Ovary (tissue), 7 donors: ENCODE measurements at regions not wholly inside any gene's neighbourhood (a gene's known extent, or its start where the extent isn't known, plus 50 kb on each side); places are given as distances from the start of the nearest gene placed in this dataset.

ENCODE experiments used
- DNase-seq, 5 donors: peaks; one replicate each; pipeline ENCODE4 v3.0.0-alpha.2; 2019 to 2020
- H3K27ac ChIP-seq, 2 donors: fragments of 200-600 bp; one replicate each; pipeline versions ENCODE4 v1.5.1 to v1.8.0; 2019 to 2022
- H3K27me3 ChIP-seq: fragments of 200-600 bp; one replicate; pipeline ENCODE4 v1.8.0; 2022
- H3K36me3 ChIP-seq: fragments of 200-600 bp; sonication (generic); one replicate; pipeline ENCODE4 v1.5.1; 2019
- H3K4me1 ChIP-seq: one replicate; pipeline ENCODE4 v1.8.1; 2013; ENCODE audit warnings: mild to moderate bottlenecking, moderate library complexity; ENCODE audit not compliant: insufficient read depth
- H3K4me3 ChIP-seq: fragments of 200-600 bp; sonication (generic); one replicate; pipeline ENCODE4 v1.5.1; 2017
- H3K9me3 ChIP-seq, 2 donors: fragments of 200-600 bp in 1 of 2; sonication (generic) in 1 of 2; one replicate each; pipeline versions ENCODE4 v1.5.1 to v1.8.1; 2013 to 2019; ENCODE audit warnings: mild to moderate bottlenecking in 1 of 2, moderate library complexity in 1 of 2
- EP300 ChIP-seq: sonication (generic); formaldehyde crosslinking; IDR thresholded peaks from one replicate; pipeline ENCODE4 v1.6.1; 2017; ENCODE audit warnings: antibody characterized with exemption
- POLR2A ChIP-seq: fragments of 450-650 bp; IDR thresholded peaks from one replicate; pipeline ENCODE4 v1.6.1; 2017; ENCODE audit warnings: antibody characterized with exemption, mild to moderate bottlenecking, moderate library complexity
- WGBS, 3 donors: extraction: QIAGEN DNeasy Blood & Tissue Kit in 1 of 3; methylation state at CpG; one replicate each; pipeline versions ENCODE4 v1.1.5 to v1.1.7; 2013 to 2017; 5-methylcytosine and 5-hydroxymethylcytosine counted together
- intact Hi-C, 4 donors: fragments of 100-400 bp; cut with DNase I; formaldehyde crosslinking; loops; one replicate each; pipeline versions ENCODE4 v1.11.0 to v1.15.1; 2022 to 2023
- TF ChIP-seq, protein P1 (sequence below), 3 donors: fragments of 450-650 bp in 2 of 3; fragments of 200-600 bp in 1 of 3; IDR thresholded peaks; one replicate each; pipeline versions ENCODE4 v1.5.1 to v1.8.0; 2016 to 2022; ENCODE audit warnings: antibody characterized with exemption in 3 of 3, mild to moderate bottlenecking in 1 of 3
- donor health status: DM: no; HTN: no; CAD: no; lungs with moderate emphysema.
- donor health status: DM: no; HTN: no; CAD: no.
- donor health status: Bipolar disorder and iron deficiency.
- donor health status: DM: no; HTN: no; CAD: no.
- donor health status: DM: yes; HTN: yes; CAD: no.

- intact Hi-C loops: no loop called here
- 64 to 80% (median 66%) methylated on average over 21 of the region's 21 CpGs for WGBS, 3 donors
- H3K36me3 ChIP-seq: no peaks in the 10 kb centered on the region
- no peak overlapping the region for H3K27ac ChIP-seq
- TF ChIP-seq POLR2A (no peak), EP300 (no peak)
- TF ChIP-seq, protein P1, sequence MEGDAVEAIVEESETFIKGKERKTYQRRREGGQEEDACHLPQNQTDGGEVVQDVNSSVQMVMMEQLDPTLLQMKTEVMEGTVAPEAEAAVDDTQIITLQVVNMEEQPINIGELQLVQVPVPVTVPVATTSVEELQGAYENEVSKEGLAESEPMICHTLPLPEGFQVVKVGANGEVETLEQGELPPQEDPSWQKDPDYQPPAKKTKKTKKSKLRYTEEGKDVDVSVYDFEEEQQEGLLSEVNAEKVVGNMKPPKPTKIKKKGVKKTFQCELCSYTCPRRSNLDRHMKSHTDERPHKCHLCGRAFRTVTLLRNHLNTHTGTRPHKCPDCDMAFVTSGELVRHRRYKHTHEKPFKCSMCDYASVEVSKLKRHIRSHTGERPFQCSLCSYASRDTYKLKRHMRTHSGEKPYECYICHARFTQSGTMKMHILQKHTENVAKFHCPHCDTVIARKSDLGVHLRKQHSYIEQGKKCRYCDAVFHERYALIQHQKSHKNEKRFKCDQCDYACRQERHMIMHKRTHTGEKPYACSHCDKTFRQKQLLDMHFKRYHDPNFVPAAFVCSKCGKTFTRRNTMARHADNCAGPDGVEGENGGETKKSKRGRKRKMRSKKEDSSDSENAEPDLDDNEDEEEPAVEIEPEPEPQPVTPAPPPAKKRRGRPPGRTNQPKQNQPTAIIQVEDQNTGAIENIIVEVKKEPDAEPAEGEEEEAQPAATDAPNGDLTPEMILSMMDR (IDR thresholded peaks at IDR 0.05): no peak
- DNase-seq: no peak
- H3K4me1 ChIP-seq: no peaks in the 10 kb centered on the region
- no peak overlapping the region for H3K4me3 ChIP-seq
- H3K27me3 ChIP-seq: no peaks in the 10 kb centered on the region
- H3K9me3 ChIP-seq: no peaks in the 10 kb centered on the region
Measured at GRCh38 chr14:105817971-105818711, 291.8 kb downstream of the TMEM121 start.

DNA sequence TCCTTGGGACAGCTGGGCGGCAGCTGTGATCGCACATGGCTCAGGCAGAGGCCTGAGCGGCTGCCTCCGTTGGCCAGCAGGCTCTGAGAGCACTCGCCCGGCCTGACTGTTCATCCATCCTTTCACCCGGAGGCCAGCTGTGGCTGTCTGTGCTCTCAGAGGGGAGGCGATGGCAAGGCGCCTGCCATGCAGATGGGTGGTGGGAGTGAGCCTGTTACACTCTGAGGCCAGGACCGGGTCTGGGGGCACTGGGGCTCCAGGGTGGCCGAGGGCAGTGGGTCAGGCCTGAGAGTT is 292.3 kb downstream of the TMEM121 start:
- Histone ChIP-seq H3K4me1 (no peaks in the 10 kb centered on the region), H3K27ac (no peak overlapping the region), H3K4me3 (no peak overlapping the region), H3K36me3 (no peaks in the 10 kb centered on the region), H3K9me3 (no peaks in the 10 kb centered on the region), H3K27me3 (no peaks in the 10 kb centered on the region)
- TF ChIP-seq, protein P1 (IDR thresholded peaks at IDR 0.05): no peak
- TF ChIP-seq POLR2A: no peak
- no peak for TF ChIP-seq EP300
- WGBS, 3 donors: 59 to 82% (median 81%) methylated on average over 11 of the region's 11 CpGs
- DNase-seq: no peak
- intact Hi-C loops: no loop called here

DNA sequence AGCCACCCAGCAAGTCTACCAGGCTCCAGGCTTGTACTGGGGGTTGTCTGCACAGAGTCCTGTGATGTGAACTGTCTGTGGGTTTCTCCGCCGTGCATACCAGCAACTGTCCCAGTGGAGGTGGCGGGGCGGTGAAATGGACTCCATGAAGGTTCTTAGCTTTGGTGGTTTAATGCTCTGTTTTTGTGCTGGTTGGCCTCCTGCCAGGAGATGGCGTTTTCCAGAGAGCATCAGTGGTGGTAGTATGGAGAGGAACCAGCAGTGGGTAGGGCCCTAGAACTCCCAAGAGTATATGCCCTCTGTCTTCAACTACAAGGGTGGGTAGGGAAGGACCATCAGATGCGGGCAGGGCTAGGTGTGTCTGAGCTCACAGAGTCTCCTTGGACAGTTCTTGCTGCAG is 303.8 kb downstream of the TMEM121 start:
- 74 to 75% (median 75%) methylated on average over 6 of the region's 6 CpGs for WGBS, 3 donors
- TF ChIP-seq EP300: no peak
- TF ChIP-seq, protein P1 (IDR thresholded peaks at IDR 0.05): no peak
- no peak for TF ChIP-seq POLR2A
- no peak for DNase-seq
- H3K27ac ChIP-seq: no peak overlapping the region
- H3K4me3 ChIP-seq: no peak overlapping the region
- no peaks in the 10 kb centered on the region for H3K36me3 ChIP-seq
- H3K27me3 ChIP-seq: no peaks in the 10 kb centered on the region
- no peaks in the 10 kb centered on the region for H3K4me1 ChIP-seq
- intact Hi-C loops: no loop called here
- H3K9me3 ChIP-seq: peaks cover 0 to 5% of the 10 kb centered on the region in 2 donors

DNA sequence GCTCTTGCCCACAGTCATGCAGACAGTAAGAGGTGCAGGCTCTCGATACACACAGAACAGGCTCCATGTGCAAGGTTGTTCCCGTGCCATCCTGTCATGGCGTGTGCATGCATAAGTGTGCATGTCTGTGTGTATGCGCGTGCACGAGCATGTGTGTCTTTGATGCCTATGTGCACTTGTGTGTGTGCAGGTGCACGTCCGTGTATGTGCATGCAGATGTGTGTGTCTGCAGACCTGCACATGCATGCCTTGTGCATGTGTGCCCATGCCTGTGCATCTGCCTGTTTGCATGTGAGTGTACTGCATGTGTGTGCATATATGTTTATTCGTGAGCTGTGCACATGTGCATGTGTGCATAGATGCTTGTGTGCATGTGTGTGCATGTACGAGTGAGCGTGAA is 309.8 kb downstream of the TMEM121 start:
- H3K4me1 ChIP-seq: no peaks in the 10 kb centered on the region
- H3K36me3 ChIP-seq: no peaks in the 10 kb centered on the region
- H3K9me3 ChIP-seq: no peaks in the 10 kb centered on the region
- H3K27me3 ChIP-seq: no peaks in the 10 kb centered on the region
- no peak for DNase-seq
- no peak overlapping the region for H3K27ac ChIP-seq
- TF ChIP-seq POLR2A: no peak
- no peak for TF ChIP-seq EP300
- TF ChIP-seq, protein P1 (IDR thresholded peaks at IDR 0.05): no peak
- 86 to 90% (median 89%) methylated on average over 11 of the region's 11 CpGs for WGBS, 3 donors
- H3K4me3 ChIP-seq: no peak overlapping the region
- intact Hi-C loops: no loop called here
